ENCODE measurements at regions not wholly inside any gene's neighbourhood (a gene's known extent, or its start where the extent isn't known, plus 50 kb on each side); places are given as distances from the start of the nearest gene placed in this dataset.

- DNase-seq = no peak
Observed at GRCh38 chr3:117874904-117875874, 1159.5 kb downstream of the IGSF11 start.

DNA sequence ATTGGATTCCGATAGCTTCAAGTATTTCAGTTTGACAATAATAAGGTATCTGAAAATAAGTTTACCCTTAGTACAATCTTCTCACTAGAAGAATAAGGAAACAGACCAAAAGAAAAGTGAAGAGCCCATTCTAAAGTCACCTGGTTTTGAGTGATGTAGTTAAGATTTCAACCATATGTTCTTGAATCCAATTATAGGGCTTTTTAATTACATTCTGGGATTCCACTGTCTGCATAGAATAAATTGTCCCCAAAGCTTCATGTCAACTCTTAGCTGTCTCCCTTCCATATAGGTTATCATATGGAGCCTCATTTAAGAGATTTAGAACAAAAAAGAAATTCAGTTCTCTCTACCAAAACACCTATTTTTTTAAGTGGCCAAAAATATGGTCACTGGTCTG, 1158.8 kb downstream of the IGSF11 start:
- no peak for DNase-seq

DNA sequence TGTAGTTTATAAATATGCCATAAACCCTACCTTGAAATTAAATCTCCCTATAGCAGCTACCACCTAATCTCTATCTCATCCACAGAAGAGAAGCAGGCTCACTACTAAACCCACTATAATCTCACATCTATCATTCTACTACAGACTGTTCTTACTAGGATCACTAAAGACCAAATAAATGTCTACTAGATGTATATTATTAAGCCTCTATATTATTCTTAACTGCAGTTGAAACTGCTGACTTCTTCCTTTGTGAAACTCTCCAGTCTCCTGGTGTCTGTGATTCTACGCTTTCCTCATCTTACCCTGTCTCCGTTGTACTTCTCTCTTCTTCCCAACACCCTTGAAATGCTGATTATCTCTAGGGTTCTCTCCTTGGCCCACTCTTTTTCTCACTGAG, 1154.0 kb downstream of the IGSF11 start:
- no peak for DNase-seq

DNA sequence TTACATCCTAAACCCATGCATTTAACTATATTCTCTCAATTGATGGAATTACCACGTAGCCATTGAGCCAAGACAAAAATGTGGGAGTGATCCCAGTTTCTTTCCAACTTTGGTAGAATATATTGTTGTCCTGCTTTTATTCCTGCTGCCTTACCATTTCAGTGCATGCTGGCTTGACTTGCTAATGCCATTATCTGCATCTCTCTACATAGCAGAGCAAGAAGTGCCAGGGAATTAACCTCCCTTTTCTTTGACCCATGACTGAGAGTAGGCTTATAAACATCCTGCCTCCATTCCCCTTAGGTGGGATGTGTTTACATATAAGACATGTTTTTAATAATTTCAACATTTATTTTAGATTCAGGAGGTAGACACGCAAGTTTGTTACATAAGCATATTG, 1153.4 kb downstream of the IGSF11 start:
- no peak for DNase-seq

DNA sequence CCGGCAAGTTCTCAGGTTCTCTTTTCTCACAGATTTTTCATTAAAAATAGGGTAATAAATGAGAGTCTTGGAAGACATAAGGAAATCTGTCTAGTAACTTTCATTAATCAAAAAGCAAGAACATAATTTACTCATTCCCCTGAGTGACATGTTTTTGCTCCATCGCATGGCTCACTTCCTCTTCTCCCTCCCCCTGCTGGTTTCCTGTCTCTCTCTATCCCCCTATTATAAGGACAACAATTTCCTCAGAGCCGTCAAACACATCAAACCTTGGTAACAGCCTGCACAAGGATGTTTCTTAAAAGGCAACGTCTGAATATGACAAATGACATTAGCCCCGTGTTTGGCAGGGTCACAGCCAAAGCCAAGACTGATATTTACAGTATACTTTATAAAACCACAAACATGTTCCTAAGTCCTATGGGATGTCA, 1149.6 kb downstream of the IGSF11 start:
- no peak for DNase-seq

DNA sequence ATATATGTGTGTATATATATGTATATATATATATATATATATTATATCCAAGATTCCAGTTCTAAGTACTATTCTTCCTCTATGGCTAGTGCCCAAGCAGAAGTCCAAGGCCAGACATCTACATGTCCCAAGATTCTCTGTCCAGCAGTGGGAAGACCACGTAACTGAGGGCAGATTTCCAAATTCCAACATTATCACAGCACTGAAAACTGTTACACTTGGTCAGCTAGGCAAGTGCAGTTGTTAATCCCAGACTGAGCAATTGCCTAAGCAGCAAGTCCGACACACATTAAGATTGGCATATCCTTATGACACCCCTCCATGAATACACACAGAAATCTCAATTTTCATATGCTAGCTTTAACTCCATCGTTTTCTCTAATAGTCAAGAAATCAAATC, 1148.5 kb downstream of the IGSF11 start:
- no peak for DNase-seq

- no peak for DNase-seq
Observed at GRCh38 chr3:117887031-117887430, 1147.6 kb downstream of the IGSF11 start.

GRCh38 chr3:117887901-117888300, 1146.7 kb downstream of the IGSF11 start:
- no peak for DNase-seq

- no peak for DNase-seq
Observed at GRCh38 chr3:117892431-117892841, 1142.2 kb downstream of the IGSF11 start.

GRCh38 chr3:117893001-117893400, 1141.6 kb downstream of the IGSF11 start:
- DNase-seq = no peak

DNA sequence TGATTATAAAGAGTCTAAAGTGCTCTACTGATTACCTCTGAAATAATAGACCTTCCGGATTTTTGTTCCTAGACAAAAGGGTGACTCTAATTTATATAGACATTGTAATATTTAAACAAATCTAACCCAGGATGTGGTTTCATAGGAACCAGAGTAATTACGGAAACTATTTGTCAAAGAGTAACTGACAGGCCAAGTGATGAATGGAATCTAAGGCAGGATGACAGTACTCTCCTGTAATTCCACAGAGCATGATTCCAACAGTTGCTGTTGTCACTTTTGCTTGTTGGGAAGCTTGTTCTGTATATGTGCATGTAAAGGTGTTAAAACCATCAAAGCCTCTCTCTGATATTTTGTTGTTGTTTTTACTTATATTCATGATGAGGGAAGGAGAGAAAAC, 1141.0 kb downstream of the IGSF11 start:
- DNase-seq = no peak

- no peak for DNase-seq
Observed at GRCh38 chr3:117898722-117899522, 1135.7 kb downstream of the IGSF11 start.

DNA sequence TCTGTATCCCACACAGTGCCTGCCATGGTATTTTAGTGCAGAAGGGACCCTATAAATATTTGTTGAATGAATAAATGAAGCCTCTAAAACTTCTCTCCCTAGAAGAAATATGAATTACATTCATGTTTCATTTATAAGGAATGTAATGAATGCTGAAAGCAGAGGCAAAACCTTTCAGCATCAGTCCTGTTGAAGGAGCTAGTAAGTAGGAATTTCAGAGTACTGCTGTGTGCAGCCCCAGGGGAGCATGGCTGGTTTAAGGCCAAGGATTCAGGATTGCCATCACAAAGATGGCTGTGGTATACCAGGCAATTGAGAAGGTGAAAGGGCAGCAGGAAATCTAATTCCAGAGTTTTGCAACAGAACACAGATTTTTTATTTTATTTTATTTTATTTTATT, 1131.4 kb downstream of the IGSF11 start:
- DNase-seq = no peak

GRCh38 chr3:117910820-117911521, 1123.7 kb downstream of the IGSF11 start:
- DNase-seq = no peak

DNA sequence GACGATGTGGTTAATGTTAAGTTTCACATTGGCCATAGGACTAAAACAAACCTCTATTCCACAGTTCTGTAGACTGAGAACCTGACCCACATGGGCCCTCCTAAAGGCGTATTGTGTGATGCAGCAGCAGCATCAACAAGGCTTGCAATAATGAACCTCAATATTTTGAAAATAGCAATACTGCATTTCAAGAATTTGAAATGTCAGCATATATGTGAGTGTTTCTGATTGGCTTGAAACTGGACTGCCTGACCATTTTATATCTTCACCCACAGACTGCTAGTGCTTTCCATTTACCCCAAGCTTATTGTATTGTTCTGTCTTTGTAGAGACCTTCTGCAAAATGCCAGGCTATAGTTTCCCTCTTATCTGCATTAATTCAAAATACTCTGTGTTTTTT, 1122.3 kb downstream of the IGSF11 start:
- no peak for DNase-seq

DNA sequence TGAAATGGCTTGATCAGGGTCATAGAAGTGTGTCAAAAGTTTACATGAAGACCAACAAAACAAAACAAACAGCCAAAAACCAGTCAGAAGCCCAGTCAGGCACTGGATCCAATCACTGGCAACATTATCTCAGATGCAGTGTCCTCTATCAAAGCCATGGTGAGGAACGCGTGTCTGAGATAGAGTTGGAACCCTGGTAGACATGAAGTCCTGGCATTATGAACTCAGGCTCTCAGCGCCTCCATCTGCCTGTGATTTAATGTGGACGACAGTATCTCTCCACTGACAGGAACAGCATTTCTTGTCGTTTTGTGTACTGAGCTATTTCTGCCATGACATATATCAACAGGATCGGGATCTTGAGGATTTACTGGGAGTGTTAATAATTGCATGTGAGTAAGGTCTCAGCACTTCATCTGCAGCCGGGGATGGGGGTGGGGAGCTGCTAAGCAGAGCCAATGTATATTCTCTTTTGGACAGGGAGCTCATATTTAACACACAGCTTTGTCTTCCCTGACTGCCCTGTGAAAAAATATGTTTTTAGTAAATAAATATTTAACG, 1120.0 kb downstream of the IGSF11 start:
- no peak for DNase-seq

- DNase-seq = no peak
Observed at GRCh38 chr3:117916839-117917238, 1117.8 kb downstream of the IGSF11 start.

GRCh38 chr3:117919621-117920020, 1115.0 kb downstream of the IGSF11 start:
- no peak for DNase-seq

- no peak for DNase-seq
Observed at GRCh38 chr3:117920253-117920898, 1114.3 kb downstream of the IGSF11 start.

GRCh38 chr3:117921411-117921810, 1113.2 kb downstream of the IGSF11 start:
- DNase-seq = no peak

DNA sequence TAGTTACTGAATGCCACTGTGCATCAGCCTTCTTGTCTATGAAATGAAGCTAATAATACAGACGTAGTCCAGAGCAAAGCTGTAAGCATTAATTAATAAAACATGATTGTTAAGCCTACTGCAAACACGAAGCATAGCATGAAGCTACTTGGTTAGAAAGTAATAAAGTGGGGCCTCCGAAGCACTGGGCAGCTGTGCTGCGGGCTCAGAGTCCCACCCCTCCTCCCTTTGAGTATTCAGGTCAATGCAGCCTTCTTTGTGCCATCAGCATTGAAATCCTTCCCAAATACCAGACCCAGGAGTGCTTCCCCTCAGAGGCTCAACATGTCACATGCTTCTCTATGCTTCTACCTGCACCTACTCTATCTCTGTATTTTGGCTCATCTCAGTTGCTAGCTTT, 1112.6 kb downstream of the IGSF11 start:
- no peak for DNase-seq

GRCh38 chr3:117926819-117927218, 1107.8 kb downstream of the IGSF11 start:
- DNase-seq = no peak
